Liver (tissue), 3 donors: ENCODE measurements at regions not wholly inside any gene's neighbourhood (a gene's known extent, or its start where the extent isn't known, plus 50 kb on each side); places are given as distances from the start of the nearest gene placed in this dataset.

Experiments used
- EGR1 ChIP-seq, 2 donors: IDR thresholded peaks; 2 replicates each; pipeline ENCODE4 v1.6.1; 2016 to 2018; ENCODE audit warnings: antibody characterized with exemption in 2 of 2, low read depth in 2 of 2
- FOXA1 ChIP-seq: IDR thresholded peaks from 2 replicates; pipeline ENCODE4 v1.6.1; 2016; ENCODE audit warnings: antibody characterized with exemption
- GABPA ChIP-seq, 2 donors: IDR thresholded peaks in 1 of 2; conservative IDR thresholded peaks in 1 of 2; 2 replicates each; pipeline ENCODE4 v1.6.1; 2016; ENCODE audit warnings: antibody characterized with exemption in 2 of 2, mild to moderate bottlenecking in 1 of 2, moderate library complexity in 1 of 2
- HNF4A ChIP-seq, 2 donors: conservative IDR thresholded peaks; 2 replicates each; pipeline ENCODE4 v1.6.1; 2016; ENCODE audit warnings: antibody characterized with exemption in 2 of 2, mild to moderate bottlenecking in 2 of 2
- JUND ChIP-seq, 2 donors: IDR thresholded peaks; 2 replicates each; pipeline ENCODE4 v1.6.1; 2016; ENCODE audit warnings: antibody characterized with exemption in 2 of 2
- MAX ChIP-seq: IDR thresholded peaks from 2 replicates; pipeline ENCODE4 v1.6.1; 2016; ENCODE audit warnings: antibody characterized with exemption
- RAD21 ChIP-seq, 2 donors: IDR thresholded peaks; 2 replicates each; pipeline ENCODE4 v1.6.1; 2016; ENCODE audit warnings: antibody characterized with exemption in 2 of 2, mild to moderate bottlenecking in 2 of 2
- REST ChIP-seq: IDR thresholded peaks from 2 replicates; pipeline ENCODE4 v1.6.1; 2016; ENCODE audit warnings: antibody characterized with exemption, mild to moderate bottlenecking
- RXRA ChIP-seq, 2 donors: IDR thresholded peaks; 2 replicates each; pipeline ENCODE4 v1.6.1; 2017 to 2018; ENCODE audit warnings: antibody characterized with exemption in 2 of 2, mild to moderate bottlenecking in 1 of 2
- SP1 ChIP-seq: IDR thresholded peaks from 2 replicates; pipeline ENCODE4 v1.6.1; 2018; ENCODE audit warnings: antibody characterized with exemption, mild to moderate bottlenecking
- TAF1 ChIP-seq: conservative IDR thresholded peaks from 2 replicates; pipeline ENCODE4 v1.6.1; 2016; ENCODE audit warnings: antibody characterized with exemption, mild to moderate bottlenecking
- YY1 ChIP-seq: IDR thresholded peaks from 2 replicates; pipeline ENCODE4 v1.6.1; 2016; ENCODE audit warnings: antibody characterized with exemption, mild to moderate bottlenecking
- ZBTB33 ChIP-seq: IDR thresholded peaks from 2 replicates; pipeline ENCODE4 v1.6.1; 2016; ENCODE audit warnings: antibody characterized with exemption
- TF ChIP-seq, protein P1 (sequence below): fragments of 150-350 bp; IDR thresholded peaks from 2 replicates; pipeline ENCODE4 v1.5.1; 2017; ENCODE audit warnings: improper control_type of control experiment, low read depth, low read length; ENCODE audit not compliant: missing input control
- donor health status: healthy.
- donor health status: healthy.

- TF ChIP-seq RAD21 (IDR thresholded peaks at IDR 0.05) (no peak), RXRA (IDR thresholded peaks at IDR 0.05) (no peak), GABPA (IDR thresholded peaks at IDR 0.05 in 1 of 2, conservative IDR thresholded peaks at IDR 0.05 in 1 of 2) (no peak), TAF1 (no peak), EGR1 (IDR thresholded peaks at IDR 0.05; ENCODE audit: low read depth in 2 of 2) (no peak), YY1 (no peak), REST (no peak), SP1 (no peak), FOXA1 (no peak), HNF4A (conservative IDR thresholded peaks at IDR 0.05) (no peak), MAX (no peak), JUND (IDR thresholded peaks at IDR 0.05) (no peak), ZBTB33 (no peak)
- TF ChIP-seq, protein P1, sequence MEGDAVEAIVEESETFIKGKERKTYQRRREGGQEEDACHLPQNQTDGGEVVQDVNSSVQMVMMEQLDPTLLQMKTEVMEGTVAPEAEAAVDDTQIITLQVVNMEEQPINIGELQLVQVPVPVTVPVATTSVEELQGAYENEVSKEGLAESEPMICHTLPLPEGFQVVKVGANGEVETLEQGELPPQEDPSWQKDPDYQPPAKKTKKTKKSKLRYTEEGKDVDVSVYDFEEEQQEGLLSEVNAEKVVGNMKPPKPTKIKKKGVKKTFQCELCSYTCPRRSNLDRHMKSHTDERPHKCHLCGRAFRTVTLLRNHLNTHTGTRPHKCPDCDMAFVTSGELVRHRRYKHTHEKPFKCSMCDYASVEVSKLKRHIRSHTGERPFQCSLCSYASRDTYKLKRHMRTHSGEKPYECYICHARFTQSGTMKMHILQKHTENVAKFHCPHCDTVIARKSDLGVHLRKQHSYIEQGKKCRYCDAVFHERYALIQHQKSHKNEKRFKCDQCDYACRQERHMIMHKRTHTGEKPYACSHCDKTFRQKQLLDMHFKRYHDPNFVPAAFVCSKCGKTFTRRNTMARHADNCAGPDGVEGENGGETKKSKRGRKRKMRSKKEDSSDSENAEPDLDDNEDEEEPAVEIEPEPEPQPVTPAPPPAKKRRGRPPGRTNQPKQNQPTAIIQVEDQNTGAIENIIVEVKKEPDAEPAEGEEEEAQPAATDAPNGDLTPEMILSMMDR: no peak
Observed at GRCh38 chr2:168363347-168364092, 92.6 kb upstream of the CERS6 start.
